Activated T-helper 17 cell treated with anti-CD3 and anti-CD28 coated beads, Interleukin-2, amount 50 U/mL, for 72 hours (primary cell): ENCODE measurements at regions not wholly inside any gene's neighbourhood (a gene's known extent, or its start where the extent isn't known, plus 50 kb on each side); places are given as distances from the start of the nearest gene placed in this dataset.
A peak's percentile ranks its signal among the peaks of the same experiment; 100 is the strongest.
"Not testable (repeated sequence)": the region's sequence is repeated elsewhere in the genome, so short reads cannot be mapped to it uniquely, and the experiment has no call there.

Experiments
- ATAC-seq: fragments of 150-1000 bp; cut with Tn5 transposase; replicated peaks from 2 replicates; pipeline ENCODE4 v1.10.0; 2021; ENCODE audit warnings: mild to moderate bottlenecking, moderate library complexity
- H3K27ac Mint-ChIP-seq: one replicate; pipeline ENCODE4 v1.8.0; 2022; ENCODE audit warnings: mixed read lengths
- H3K27me3 Mint-ChIP-seq: one replicate; pipeline ENCODE4 v1.8.0; 2022; ENCODE audit warnings: mixed read lengths
- H3K36me3 Mint-ChIP-seq: one replicate; pipeline ENCODE4 v1.8.0; 2022; ENCODE audit warnings: low read depth, mild to moderate bottlenecking, mixed read lengths
- H3K4me1 Mint-ChIP-seq: one replicate; pipeline ENCODE4 v1.8.0; 2022; ENCODE audit warnings: mixed read lengths
- H3K4me3 Mint-ChIP-seq: one replicate; pipeline ENCODE4 v1.8.0; 2022; ENCODE audit warnings: mild to moderate bottlenecking, mixed read lengths
- H3K9me3 Mint-ChIP-seq: one replicate; pipeline ENCODE4 v1.8.0; 2022; ENCODE audit warnings: mixed read lengths

GRCh38 chr14:106344065-106344614 lies 817.8 kb downstream of the TMEM121 start:
- not testable (repeated sequence) for ATAC-seq, H3K27me3 Mint-ChIP-seq, H3K27ac Mint-ChIP-seq, H3K4me3 Mint-ChIP-seq, H3K9me3 Mint-ChIP-seq, H3K4me1 Mint-ChIP-seq, H3K36me3 Mint-ChIP-seq

DNA sequence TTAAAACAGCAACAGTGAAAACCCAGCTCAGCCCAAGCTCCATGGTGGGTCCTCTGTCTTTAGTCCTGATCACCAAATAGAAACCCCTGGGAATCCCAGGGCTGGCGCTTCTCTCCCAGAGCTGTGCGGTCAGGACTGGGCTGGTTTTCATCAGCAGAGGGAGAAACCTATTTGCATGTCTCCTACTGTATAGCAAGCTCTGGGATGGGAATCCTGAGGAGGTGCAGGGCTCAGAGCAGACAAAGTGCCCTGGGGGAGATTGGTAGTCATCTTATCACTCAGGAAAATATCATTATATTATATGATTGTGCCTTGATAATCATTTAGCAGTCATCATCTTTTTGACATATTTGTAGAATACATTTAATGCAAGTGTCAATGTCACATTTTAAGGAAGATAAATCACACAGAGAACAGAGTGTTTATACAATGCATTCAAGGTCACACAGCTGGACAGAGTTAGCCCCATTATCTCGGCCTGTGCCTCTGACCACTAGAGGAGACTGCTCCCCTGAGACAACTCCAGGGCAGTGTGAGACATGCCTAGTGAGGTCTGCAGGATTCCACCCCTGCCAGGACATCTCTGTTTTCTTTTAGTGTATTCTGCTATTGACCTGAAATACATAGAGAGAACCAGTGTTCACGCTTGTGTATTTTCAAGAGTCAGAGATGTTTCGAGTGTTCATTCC lies 818.6 kb downstream of the TMEM121 start:
- not testable (repeated sequence) for H3K4me3 Mint-ChIP-seq, H3K4me1 Mint-ChIP-seq, H3K27me3 Mint-ChIP-seq, H3K9me3 Mint-ChIP-seq, H3K27ac Mint-ChIP-seq, ATAC-seq, H3K36me3 Mint-ChIP-seq

DNA sequence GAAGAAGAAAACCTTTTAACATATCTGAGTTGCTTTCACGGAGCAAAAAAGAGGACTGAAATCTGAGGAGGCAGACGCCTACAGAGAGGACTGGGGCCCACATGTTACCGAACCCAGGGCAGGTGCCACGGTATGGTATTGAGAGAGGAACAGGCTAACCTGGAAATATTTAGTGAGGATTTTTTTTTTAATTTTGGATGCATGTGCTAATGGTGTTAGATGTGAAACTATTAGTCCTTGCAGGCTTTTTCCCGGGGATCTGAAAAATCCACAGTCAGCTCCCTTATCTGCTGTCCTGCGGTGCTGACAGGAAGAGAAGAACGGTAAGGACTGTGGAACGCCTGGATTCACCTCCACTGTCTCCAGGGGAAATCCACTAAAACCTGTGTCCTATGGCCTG lies 819.7 kb downstream of the TMEM121 start:
- H3K4me1 Mint-ChIP-seq: no peaks in the 10 kb centered on the region
- ATAC-seq: no peak
- H3K36me3 Mint-ChIP-seq: no peaks in the 10 kb centered on the region
- peaks cover 9% of the 10 kb centered on the region for H3K27me3 Mint-ChIP-seq
- no peaks in the 10 kb centered on the region for H3K9me3 Mint-ChIP-seq
- H3K4me3 Mint-ChIP-seq: no peak overlapping the region
- H3K27ac Mint-ChIP-seq: no peak overlapping the region

DNA sequence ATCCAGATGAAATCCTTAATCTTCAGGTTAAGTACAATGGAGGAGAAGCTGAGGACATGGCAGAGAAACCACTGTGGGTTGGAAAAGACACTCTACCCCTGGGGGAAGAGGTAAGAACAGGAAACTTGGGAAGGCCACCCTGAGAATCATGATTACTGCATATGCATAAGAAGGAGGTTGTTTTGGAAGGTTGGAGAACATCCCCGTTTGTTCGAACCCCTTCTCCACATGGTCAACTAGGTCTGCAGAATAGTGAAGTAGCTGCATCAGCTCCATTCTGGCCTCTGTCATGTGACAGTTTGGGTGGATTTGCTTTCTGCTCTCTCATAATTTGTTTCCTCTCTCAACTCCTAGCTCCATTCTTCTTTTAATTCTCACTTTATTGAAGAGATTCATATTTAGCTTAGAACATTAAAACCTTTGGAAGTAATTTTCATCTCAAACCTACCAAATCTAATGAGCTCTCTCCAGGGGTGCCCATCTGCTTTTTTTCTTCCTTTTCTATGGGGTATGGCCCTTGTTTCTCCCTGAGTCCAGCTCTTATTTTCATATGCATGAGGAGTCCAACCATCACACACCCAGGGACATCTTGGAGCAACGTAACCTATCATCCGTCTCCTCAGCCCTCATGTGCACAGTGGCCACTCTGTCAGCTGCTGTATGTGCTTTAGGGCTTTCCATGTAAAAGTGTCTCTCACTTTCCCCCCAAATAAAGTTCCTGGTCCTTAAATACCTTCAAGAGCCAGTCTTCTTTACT lies 820.3 kb downstream of the TMEM121 start:
- H3K27me3 Mint-ChIP-seq: peaks cover 9% of the 10 kb centered on the region
- H3K4me3 Mint-ChIP-seq: no peak overlapping the region
- no peak for ATAC-seq
- no peaks in the 10 kb centered on the region for H3K9me3 Mint-ChIP-seq
- H3K27ac Mint-ChIP-seq: no peak overlapping the region
- H3K4me1 Mint-ChIP-seq: no peaks in the 10 kb centered on the region
- no peaks in the 10 kb centered on the region for H3K36me3 Mint-ChIP-seq

DNA sequence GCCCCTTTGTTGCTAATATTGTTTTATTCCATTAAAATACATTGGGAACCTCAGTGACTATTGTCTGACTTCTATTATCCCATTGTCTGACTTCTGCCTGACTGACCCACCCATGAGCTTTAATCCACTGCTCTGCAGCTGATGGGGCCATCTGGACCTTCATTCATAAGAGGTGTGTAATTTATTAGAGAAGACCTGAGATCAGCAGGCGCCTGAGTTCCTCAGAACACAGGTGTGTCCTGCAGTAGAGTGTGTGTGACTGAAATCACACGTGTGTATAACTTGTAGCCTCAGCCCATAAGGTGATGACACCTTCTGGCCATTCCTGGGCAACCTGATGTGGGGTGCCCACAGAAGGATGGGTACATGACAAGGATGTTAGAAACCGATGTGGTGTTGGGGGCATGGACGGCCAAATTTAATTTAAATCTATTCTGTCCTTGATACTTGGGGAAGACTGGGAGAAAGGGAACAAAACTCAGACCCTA lies 821.0 kb downstream of the TMEM121 start:
- H3K36me3 Mint-ChIP-seq: no peaks in the 10 kb centered on the region
- peaks cover 9% of the 10 kb centered on the region for H3K27me3 Mint-ChIP-seq
- H3K9me3 Mint-ChIP-seq: no peaks in the 10 kb centered on the region
- H3K4me3 Mint-ChIP-seq: no peak overlapping the region
- no peaks in the 10 kb centered on the region for H3K4me1 Mint-ChIP-seq
- H3K27ac Mint-ChIP-seq: no peak overlapping the region
- ATAC-seq: no peak

GRCh38 chr14:106347890-106348755 lies 821.7 kb downstream of the TMEM121 start:
- no peaks in the 10 kb centered on the region for H3K36me3 Mint-ChIP-seq
- ATAC-seq: no peak
- H3K9me3 Mint-ChIP-seq: no peaks in the 10 kb centered on the region
- no peak overlapping the region for H3K27ac Mint-ChIP-seq
- no peaks in the 10 kb centered on the region for H3K4me1 Mint-ChIP-seq
- no peak overlapping the region for H3K4me3 Mint-ChIP-seq
- peaks cover 9% of the 10 kb centered on the region for H3K27me3 Mint-ChIP-seq

DNA sequence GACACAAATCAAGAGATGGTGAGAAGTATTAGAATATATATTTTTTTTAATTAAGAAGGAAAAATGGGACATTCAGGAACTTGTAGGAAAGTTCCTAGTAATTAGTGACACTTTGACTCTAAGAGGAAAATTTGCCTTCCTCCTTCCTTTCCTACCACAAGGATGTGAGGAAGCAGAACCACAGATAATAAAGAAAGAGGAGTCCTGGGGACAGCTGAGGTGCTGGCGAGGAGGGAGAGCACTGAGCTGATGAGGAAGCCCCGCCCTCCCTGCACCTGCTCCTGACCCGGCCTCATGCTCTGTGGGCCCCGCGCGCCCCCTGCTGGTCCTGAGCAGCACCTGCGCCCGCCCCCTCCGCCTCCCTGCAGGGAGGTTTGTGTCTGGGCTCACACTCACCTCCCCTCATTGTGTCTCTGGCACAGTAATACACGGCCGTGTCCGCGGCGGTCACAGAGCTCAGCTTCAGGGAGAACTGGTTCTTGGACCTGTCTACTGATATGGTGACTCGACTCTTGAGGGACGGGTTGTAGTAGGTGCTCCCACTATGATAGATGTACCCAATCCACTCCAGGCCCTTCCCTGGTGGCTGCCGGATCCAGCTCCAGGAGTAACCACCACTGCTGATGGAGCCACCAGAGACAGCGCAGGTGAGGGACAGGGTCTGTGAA lies 822.6 kb downstream of the TMEM121 start:
- H3K27me3 Mint-ChIP-seq, H3K4me3 Mint-ChIP-seq, H3K4me1 Mint-ChIP-seq, H3K9me3 Mint-ChIP-seq, H3K27ac Mint-ChIP-seq, H3K36me3 Mint-ChIP-seq: not testable (repeated sequence)
- ATAC-seq: peak; percentile 63

DNA sequence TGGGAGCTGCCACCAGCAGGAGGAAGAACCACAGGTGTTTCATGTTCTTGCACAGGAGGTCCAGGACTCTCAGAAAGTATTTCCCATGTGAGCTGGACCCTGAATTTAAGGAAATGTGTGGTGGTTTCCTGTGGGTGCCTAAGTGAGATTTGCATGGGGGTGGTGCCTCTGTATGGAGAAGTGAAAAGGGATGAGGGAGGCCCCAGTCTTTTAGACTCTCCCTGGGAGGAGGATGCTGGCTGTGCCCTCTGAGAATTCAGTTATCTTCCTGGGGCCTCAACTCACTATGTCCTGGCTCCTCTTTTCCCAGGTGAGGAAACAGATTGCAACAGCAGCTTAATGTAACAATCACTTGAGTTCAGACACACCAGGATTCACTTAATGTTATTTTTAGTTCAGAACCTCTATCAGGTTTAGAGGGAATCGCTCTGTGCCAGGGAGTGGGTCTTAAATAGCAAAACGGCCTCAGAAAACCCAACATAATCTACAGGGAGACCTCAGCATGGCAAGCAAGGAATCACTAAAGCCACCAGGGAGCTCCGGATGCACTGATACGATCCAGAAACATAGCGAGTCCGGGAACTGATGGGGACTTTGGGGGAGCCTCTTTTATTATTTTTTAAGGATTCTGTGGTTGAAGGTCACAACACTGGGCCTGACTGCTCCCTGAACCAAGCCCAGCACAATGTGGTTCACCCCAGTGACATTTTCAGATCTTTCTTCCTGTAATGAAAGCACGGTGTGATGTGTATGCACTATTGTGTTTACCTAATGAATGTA lies 823.5 kb downstream of the TMEM121 start:
- not testable (repeated sequence) for H3K27me3 Mint-ChIP-seq, H3K4me1 Mint-ChIP-seq, H3K9me3 Mint-ChIP-seq, H3K36me3 Mint-ChIP-seq, H3K4me3 Mint-ChIP-seq, H3K27ac Mint-ChIP-seq
- peak; percentile 48 for ATAC-seq

DNA sequence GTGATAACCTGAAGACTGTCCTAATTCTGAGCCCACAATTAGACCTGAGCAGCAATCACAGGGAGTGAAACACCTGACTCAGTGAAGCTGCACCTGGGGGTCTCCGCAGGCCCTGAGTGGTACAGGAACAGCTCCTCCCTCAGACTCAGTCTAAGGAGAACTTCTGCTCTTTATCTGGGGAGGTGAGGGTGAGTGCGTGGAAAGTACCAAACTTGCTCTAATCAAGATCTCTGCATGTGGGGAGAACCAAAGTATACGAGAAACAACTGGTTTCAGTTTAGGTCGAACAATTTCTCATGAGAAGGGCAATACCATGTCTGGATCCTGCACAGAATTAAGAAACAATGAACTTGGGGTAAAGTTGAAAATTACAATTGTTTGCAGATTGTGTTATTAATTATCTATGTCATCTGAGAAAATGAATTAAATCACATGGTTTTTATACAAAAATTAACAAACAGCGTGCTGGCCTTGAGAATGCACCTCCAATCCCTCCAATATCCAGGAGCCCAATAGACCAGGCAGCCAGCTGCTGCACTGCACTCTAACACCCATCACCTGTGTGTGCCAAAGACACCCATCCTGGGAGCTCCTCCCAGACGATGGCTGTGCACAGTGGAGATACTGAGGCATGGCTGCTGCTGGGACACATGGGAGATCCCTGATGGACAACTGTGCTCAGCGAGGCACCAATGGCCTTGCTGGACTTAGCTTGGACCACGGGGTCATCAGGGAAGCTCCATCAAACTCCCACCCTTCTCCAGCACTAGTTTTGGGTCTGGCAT lies 828.8 kb downstream of the TMEM121 start:
- H3K9me3 Mint-ChIP-seq, H3K36me3 Mint-ChIP-seq, H3K4me1 Mint-ChIP-seq, H3K27ac Mint-ChIP-seq, ATAC-seq, H3K4me3 Mint-ChIP-seq, H3K27me3 Mint-ChIP-seq: not testable (repeated sequence)

DNA sequence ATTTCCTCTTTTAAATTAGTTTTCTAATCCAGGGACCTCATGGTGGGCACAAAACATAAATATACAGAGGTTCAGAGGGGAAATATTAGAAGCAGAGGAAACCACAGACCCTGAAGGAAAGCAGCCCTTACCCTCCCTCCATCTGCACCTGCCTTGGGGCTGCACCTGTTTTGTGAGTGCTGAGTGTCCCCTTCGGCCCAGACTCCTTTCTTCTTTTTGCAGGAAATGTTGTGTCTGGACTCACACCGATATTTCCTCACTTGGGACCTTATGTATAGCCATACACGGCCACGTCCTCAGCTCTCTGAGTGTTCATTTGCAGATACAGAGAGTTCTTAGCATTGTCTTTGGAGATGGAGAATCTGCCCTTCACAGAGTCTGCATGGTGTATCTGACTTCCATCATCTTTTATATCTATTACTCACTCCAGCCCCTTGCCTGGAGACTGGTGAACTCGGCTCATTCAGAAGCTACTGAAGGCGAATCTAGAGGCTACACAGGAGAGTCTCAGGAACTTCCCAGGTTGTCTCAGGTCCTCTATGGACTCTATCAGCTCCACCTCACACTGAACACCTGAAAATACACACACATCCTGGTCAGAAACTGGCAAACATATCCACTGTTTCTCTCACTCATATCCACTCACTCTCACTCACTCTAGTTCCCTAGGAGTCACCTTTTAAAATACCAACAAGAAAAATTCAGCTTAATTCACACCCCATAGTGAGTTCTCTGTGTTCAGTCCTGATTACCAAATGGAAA lies 829.7 kb downstream of the TMEM121 start:
- ATAC-seq, H3K27ac Mint-ChIP-seq, H3K9me3 Mint-ChIP-seq, H3K4me1 Mint-ChIP-seq, H3K36me3 Mint-ChIP-seq, H3K27me3 Mint-ChIP-seq, H3K4me3 Mint-ChIP-seq: not testable (repeated sequence)

- H3K36me3 Mint-ChIP-seq, H3K9me3 Mint-ChIP-seq, H3K27ac Mint-ChIP-seq, H3K4me3 Mint-ChIP-seq, H3K4me1 Mint-ChIP-seq, ATAC-seq, H3K27me3 Mint-ChIP-seq: not testable (repeated sequence)
These were observed 830.2 kb downstream of the TMEM121 start for GRCh38 chr14:106356643-106356930.

DNA sequence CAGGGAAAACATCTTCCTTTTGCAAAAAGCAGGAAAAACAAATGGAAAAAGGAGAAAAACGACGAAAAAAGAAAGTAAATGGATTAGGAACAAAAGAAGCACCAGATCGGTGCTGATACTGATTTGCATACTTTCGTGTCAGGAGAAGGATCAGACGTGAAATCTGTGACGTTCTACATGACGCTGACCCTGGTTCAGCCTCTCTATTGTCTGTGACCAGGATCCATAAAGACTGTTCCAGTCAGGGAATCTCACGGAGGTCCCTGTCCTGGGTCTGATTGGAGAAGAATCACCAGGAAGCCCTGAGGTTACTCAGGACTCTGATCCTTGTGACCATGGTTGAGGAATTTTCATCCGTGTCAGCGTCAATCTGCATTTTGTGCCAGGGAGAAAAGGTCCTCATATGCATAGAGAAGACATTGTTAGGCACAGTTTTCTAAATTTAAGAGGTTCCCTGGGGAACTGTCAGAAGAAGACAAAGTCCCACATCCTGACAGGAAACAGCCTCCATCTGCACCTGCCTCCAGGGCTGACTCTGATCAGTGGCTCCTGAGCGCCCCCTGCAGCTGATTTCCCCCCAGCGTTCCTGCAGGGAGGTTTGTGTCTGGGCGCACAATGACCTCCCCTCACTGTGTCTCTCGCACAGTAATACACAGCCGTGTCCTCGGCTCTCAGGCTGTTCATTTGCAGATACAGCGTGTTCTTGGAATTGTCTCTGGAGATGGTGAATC lies 832.9 kb downstream of the TMEM121 start:
- peak; percentile 55 for ATAC-seq
- H3K27me3 Mint-ChIP-seq, H3K4me3 Mint-ChIP-seq, H3K4me1 Mint-ChIP-seq, H3K9me3 Mint-ChIP-seq, H3K36me3 Mint-ChIP-seq, H3K27ac Mint-ChIP-seq: not testable (repeated sequence)
